Cardiac fibroblast (primary cell): ENCODE measurements at regions not wholly inside any gene's neighbourhood (a gene's known extent, or its start where the extent isn't known, plus 50 kb on each side); places are given as distances from the start of the nearest gene placed in this dataset.
"Not testable (repeated sequence)": the region's sequence is repeated elsewhere in the genome, so short reads cannot be mapped to it uniquely, and the experiment has no call there.

Experiments
- DNase-seq, 2 donors: peaks; one replicate each; pipeline versions ENCODE4 v3.0.0 to v3.0.0-alpha.2; 2010; ENCODE audit warnings: low read depth in 2 of 2
- H3K4me3 ChIP-seq, 2 donors: replicated peaks in 1 of 2; 1 replicate in 1 of 2; 2 replicates in 1 of 2; pipeline ENCODE4 v1.5.1; 2011; ENCODE audit warnings: low read depth in 2 of 2, low read length in 2 of 2, mild to moderate bottlenecking in 2 of 2, moderate library complexity in 1 of 2
- CTCF ChIP-seq: IDR thresholded peaks from one replicate; pipeline ENCODE4 v1.5.1; 2011; ENCODE audit warnings: low read depth, mild to moderate bottlenecking, low read length, inconsistent platforms

- no peak for TF ChIP-seq CTCF
- H3K4me3 ChIP-seq: no peak overlapping the region
Measured at GRCh38 chr7:69108097-69108496, 490.2 kb upstream of the AUTS2 start.

GRCh38 chr7:69109246-69109645, 489.0 kb upstream of the AUTS2 start:
- no peak for TF ChIP-seq CTCF
- DNase-seq: no peak
- H3K4me3 ChIP-seq: no peak overlapping the region

More at GRCh38 chr7:69108097-69108496, 490.2 kb upstream of the AUTS2 start:
- no peak for DNase-seq

GRCh38 chr7:69109879-69110278, 488.4 kb upstream of the AUTS2 start:
- TF ChIP-seq CTCF: no peak

GRCh38 chr7:69110450-69111050, 487.7 kb upstream of the AUTS2 start:
- no peak for DNase-seq
- no peak for TF ChIP-seq CTCF
- no peak overlapping the region for H3K4me3 ChIP-seq

More at GRCh38 chr7:69109879-69110278, 488.4 kb upstream of the AUTS2 start:
- DNase-seq: no peak
- no peak overlapping the region for H3K4me3 ChIP-seq

- DNase-seq: no peak
- TF ChIP-seq CTCF: no peak
- no peak overlapping the region for H3K4me3 ChIP-seq
Measured at GRCh38 chr7:69114374-69114773, 483.9 kb upstream of the AUTS2 start.

- no peak for TF ChIP-seq CTCF
- no peak overlapping the region for H3K4me3 ChIP-seq
- no peak for DNase-seq
Measured at GRCh38 chr7:69115788-69116187, 482.5 kb upstream of the AUTS2 start.

- DNase-seq, H3K4me3 ChIP-seq: not testable (repeated sequence)
Measured at GRCh38 chr7:69116196-69116595, 482.1 kb upstream of the AUTS2 start.
